WTC11 (cell line): ENCODE measurements at regions not wholly inside any gene's neighbourhood (a gene's known extent, or its start where the extent isn't known, plus 50 kb on each side); places are given as distances from the start of the nearest gene placed in this dataset.

ENCODE experiments used
- CTCF ChIP-seq: fragments of 200-600 bp; IDR thresholded peaks from 2 replicates; pipeline ENCODE4 v1.8.0; 2022; ENCODE audit warnings: antibody characterized with exemption
- ESRRA ChIP-seq: sonication (generic); formaldehyde crosslinking; IDR thresholded peaks from 2 replicates; pipeline ENCODE4 v1.8.1; 2022; ENCODE audit warnings: mild to moderate bottlenecking, missing genetic modification reagents, borderline replicate concordance
- FOXK1 ChIP-seq: sonication (generic); formaldehyde crosslinking; IDR thresholded peaks from 2 replicates; pipeline ENCODE4 v1.8.0; 2022; ENCODE audit warnings: mild to moderate bottlenecking, moderate library complexity, missing genetic modification reagents
- FOXP1 ChIP-seq: sonication (generic); formaldehyde crosslinking; IDR thresholded peaks from 2 replicates; pipeline ENCODE4 v1.8.0; 2022; ENCODE audit warnings: missing genetic modification reagents, mild to moderate bottlenecking, moderate library complexity, borderline replicate concordance
- HMGXB4 ChIP-seq: sonication (generic); formaldehyde crosslinking; IDR thresholded peaks from 2 replicates; pipeline ENCODE4 v1.8.1; 2023; ENCODE audit warnings: mild to moderate bottlenecking, moderate library complexity, missing genetic modification reagents
- NR2C2 ChIP-seq: sonication (generic); formaldehyde crosslinking; IDR thresholded peaks from 2 replicates; pipeline ENCODE4 v1.8.0; 2022; ENCODE audit warnings: mild to moderate bottlenecking, missing genetic modification reagents
- NR3C1 ChIP-seq: sonication (generic); formaldehyde crosslinking; conservative IDR thresholded peaks from 2 replicates; pipeline ENCODE4 v1.8.1; 2023; ENCODE audit warnings: low read depth, mild to moderate bottlenecking, missing genetic modification reagents
- PRDM15 ChIP-seq: sonication (generic); formaldehyde crosslinking; IDR thresholded peaks from 2 replicates; pipeline ENCODE4 v1.8.0; 2022; ENCODE audit warnings: missing genetic modification reagents
- RELA ChIP-seq: sonication (generic); formaldehyde crosslinking; IDR thresholded peaks from 2 replicates; pipeline ENCODE4 v1.8.1; 2022; ENCODE audit warnings: missing genetic modification reagents, mild to moderate bottlenecking, borderline replicate concordance
- SP1 ChIP-seq: sonication (generic); formaldehyde crosslinking; conservative IDR thresholded peaks from 2 replicates; pipeline ENCODE4 v1.8.1; 2022; ENCODE audit warnings: missing genetic modification reagents
- ZNF121 ChIP-seq: sonication (generic); formaldehyde crosslinking; IDR thresholded peaks from 2 replicates; pipeline ENCODE4 v1.8.0; 2023; ENCODE audit warnings: missing genetic modification reagents

- TF ChIP-seq CTCF (no peak), NR2C2 (CRISPR knock-in tag) (no peak), FOXP1 (CRISPR knock-in tag) (no peak), SP1 (CRISPR knock-in tag) (no peak), PRDM15 (CRISPR knock-in tag) (no peak), ESRRA (CRISPR knock-in tag) (no peak), NR3C1 (CRISPR knock-in tag) (no peak), ZNF121 (CRISPR knock-in tag) (no peak), FOXK1 (CRISPR knock-in tag) (no peak), HMGXB4 (CRISPR knock-in tag) (no peak), RELA (CRISPR knock-in tag) (no peak)
Observed at GRCh38 chr5:109267283-109267682, 142.5 kb downstream of the PJA2 start.
